HepG2 (cell line): ENCODE measurements at regions not wholly inside any gene's neighbourhood (a gene's known extent, or its start where the extent isn't known, plus 50 kb on each side); places are given as distances from the start of the nearest gene placed in this dataset.

Experiments
- ATF3 ChIP-seq: sonication (generic); formaldehyde crosslinking; IDR thresholded peaks from 2 replicates; pipeline ENCODE4 v1.4.0; 2020; ENCODE audit warnings: missing genetic modification reagents
- ATF6 ChIP-seq: sonication (generic); formaldehyde crosslinking; conservative IDR thresholded peaks from 2 replicates; pipeline ENCODE4 v1.4.0; 2020; ENCODE audit warnings: missing genetic modification reagents
- ATF7-NPFF ChIP-seq: sonication (generic); formaldehyde crosslinking; IDR thresholded peaks from 2 replicates; pipeline ENCODE4 v1.8.1; 2023; ENCODE audit warnings: mild to moderate bottlenecking, low read depth, missing genetic modification reagents, moderate library complexity
- CTCF ChIP-seq: sonication (generic); formaldehyde crosslinking; IDR thresholded peaks from 2 replicates; pipeline ENCODE4 v1.5.0; 2020; ENCODE audit warnings: mild to moderate bottlenecking, missing genetic modification reagents, moderate library complexity
- E2F1 ChIP-seq: sonication (generic); formaldehyde crosslinking; IDR thresholded peaks from 2 replicates; pipeline ENCODE4 v1.5.0; 2020; ENCODE audit warnings: missing genetic modification reagents
- HMGXB4 ChIP-seq, 2 experiments: sonication (generic) in 1 of 2; formaldehyde crosslinking in 1 of 2; IDR thresholded peaks; 2 replicates each; pipeline versions ENCODE4 v1.4.0 to v1.6.1; 2018 to 2020; ENCODE audit warnings: missing genetic modification reagents in 2 of 2, borderline replicate concordance in 1 of 2, low read depth in 1 of 2, mild to moderate bottlenecking in 1 of 2, missing biosample characterization in 1 of 2
- SMAD1 ChIP-seq: sonication (generic); formaldehyde crosslinking; IDR thresholded peaks from 2 replicates; pipeline ENCODE4 v1.4.0; 2020; ENCODE audit warnings: missing genetic modification reagents, low read depth, mild to moderate bottlenecking, borderline replicate concordance
- TCF12 ChIP-seq, 2 experiments: fragments of 450-650 bp in 1 of 2; sonication (generic) in 1 of 2; formaldehyde crosslinking in 1 of 2; IDR thresholded peaks; 2 replicates each; pipeline versions ENCODE4 v1.6.1 to v1.8.0; 2017 to 2022; ENCODE audit warnings: antibody characterized with exemption in 1 of 2, mild to moderate bottlenecking in 1 of 2, missing genetic modification reagents in 1 of 2, moderate library complexity in 1 of 2
- ZBTB7A ChIP-seq: sonication (generic); formaldehyde crosslinking; IDR thresholded peaks from 2 replicates; pipeline ENCODE4 v1.8.0; 2022; ENCODE audit warnings: mild to moderate bottlenecking, missing genetic modification reagents
- ZKSCAN1 ChIP-seq: fragments of 150-350 bp; IDR thresholded peaks from 2 replicates; pipeline ENCODE4 v1.6.1; 2014; ENCODE audit warnings: low read length
- ZNF780A ChIP-seq: sonication (generic); formaldehyde crosslinking; IDR thresholded peaks from 2 replicates; pipeline ENCODE4 v1.8.0; 2022; ENCODE audit warnings: mild to moderate bottlenecking, missing genetic modification reagents, moderate library complexity

GRCh38 chr1:188708795-188709535, 1768.7 kb downstream of the BRINP3 start:
- TF ChIP-seq ZKSCAN1, result no peak
- no peak for TF ChIP-seq ATF3 (CRISPR knock-in tag)
- no peak for TF ChIP-seq ZBTB7A
- no peak for TF ChIP-seq ZNF780A
- no peak for TF ChIP-seq E2F1 (CRISPR knock-in tag)
- TF ChIP-seq SMAD1 (CRISPR knock-in tag), result no peak
- TF ChIP-seq CTCF (CRISPR knock-in tag), result no peak
- TF ChIP-seq ATF6 (CRISPR knock-in tag), result no peak
- TF ChIP-seq HMGXB4 (CRISPR knock-in tag; IDR thresholded peaks at IDR 0.05; ENCODE audit: borderline replicate concordance in 1 of 2, low read depth in 1 of 2), result no peak
- TF ChIP-seq ATF7-NPFF (CRISPR knock-in tag), result no peak
- TF ChIP-seq TCF12 (IDR thresholded peaks at IDR 0.05), result no peak
- no peak for TF ChIP-seq TCF12 (CRISPR knock-in tag; IDR thresholded peaks at IDR 0.05)
